ENCODE measurements at regions not wholly inside any gene's neighbourhood (a gene's known extent, or its start where the extent isn't known, plus 50 kb on each side); places are given as distances from the start of the nearest gene placed in this dataset.
A peak's percentile ranks its signal among the peaks of the same experiment; 100 is the strongest.
"Not testable (repeated sequence)": the region's sequence is repeated elsewhere in the genome, so short reads cannot be mapped to it uniquely, and the experiment has no call there.

DNA sequence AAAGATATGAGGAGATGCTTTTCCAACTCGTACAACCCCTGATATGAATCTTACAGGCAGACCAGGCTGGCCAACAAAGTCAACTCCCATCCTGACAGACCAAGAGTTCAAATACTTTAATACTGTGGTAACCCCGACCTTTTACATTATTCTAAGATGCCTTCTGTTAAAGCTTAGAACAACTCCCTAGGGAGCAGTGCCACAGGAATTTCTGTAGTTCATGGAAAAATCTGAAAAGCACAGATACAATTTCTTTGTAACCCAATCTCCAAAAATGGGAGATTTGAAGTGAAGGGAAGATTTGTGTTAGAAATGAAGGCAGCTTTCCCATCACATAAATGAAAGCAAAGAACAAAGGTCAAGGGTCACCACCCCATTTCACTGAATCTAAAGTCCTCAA is 151.3 kb upstream of the BEND6 start:
- DNase-seq (ENCODE audit: low spot score) = no peak

DNA sequence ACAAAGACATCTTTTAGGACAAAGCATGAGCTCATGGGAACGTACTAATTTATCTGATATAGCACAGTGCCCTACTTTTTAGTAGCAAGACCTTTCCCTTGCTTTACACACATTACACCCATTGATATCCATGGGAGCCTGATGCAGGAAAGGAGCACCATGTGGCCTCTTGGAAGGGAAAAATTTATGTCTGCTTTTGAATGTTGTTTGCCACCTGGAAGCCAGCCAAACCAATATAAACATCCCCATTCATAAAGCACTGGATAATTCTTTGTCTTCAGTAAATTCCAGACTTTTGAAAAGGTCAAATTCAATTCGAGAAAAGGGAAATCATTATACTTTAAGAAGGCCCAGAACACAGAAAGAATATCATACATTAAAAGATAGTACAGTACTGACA is 152.3 kb upstream of the BEND6 start:
- DNase-seq (ENCODE audit: low spot score) = peak; percentile 45

GRCh38 chr6:56799989-56800388 is 154.9 kb upstream of the BEND6 start:
- no peak for DNase-seq (ENCODE audit: low spot score)

GRCh38 chr6:56798163-56798562 is 155.5 kb upstream of the DST start:
- DNase-seq (ENCODE audit: low spot score) = no peak

DNA sequence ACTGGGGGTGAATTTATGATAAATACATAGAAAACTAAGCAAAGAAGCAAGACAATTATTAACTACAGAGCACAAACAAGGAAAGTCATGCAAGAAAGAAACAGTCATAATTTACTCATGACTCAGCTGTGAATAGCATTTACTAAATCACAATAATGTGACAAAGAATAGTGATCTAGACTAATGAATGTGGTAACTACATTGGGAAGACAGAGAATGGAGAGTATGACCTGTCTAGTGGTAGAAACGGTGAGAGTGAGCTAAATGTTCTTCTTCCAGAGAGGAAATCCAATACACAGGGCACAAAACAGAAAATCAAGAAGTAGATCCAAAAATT is 153.5 kb upstream of the DST start:
- no peak for DNase-seq (ENCODE audit: low spot score)

DNA sequence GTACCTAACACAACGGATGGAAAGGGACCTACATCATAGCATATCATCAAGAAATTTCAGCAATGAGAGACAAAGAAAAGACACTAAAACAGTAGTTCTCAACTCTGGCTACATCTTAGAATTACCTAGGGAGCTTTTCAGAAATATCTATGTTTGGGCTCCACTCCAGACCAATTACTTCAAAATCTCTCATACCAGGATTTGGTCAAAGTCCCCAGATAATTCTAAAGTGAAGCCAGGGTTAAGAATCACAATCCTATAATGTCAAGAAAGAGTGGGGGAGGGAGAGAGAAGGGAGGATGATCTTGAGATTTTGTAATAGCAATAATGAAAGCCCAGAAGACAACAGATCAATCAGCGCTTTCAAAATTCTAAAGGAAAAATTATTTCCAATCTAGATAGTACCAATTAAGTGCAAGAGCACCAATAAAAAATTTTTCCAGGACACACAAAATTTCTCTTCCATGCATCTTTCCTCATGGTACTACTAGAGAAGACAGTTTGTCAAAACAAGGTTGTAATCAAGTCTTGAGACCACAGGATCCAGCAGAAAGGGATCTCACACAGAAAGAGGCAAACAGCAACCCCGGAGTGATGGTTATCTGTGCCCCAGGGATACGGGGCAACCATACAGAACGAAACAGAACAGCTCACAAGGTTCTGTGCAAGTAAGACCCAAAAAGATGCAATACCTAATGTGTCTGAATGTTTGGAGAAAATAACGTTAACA is 152.9 kb upstream of the DST start:
- DNase-seq (ENCODE audit: low spot score) = no peak

GRCh38 chr6:56794421-56794820 is 151.7 kb upstream of the DST start:
- no peak for DNase-seq (ENCODE audit: low spot score)

GRCh38 chr6:56793938-56794337 is 151.2 kb upstream of the DST start:
- DNase-seq (ENCODE audit: low spot score) = no peak

- no peak for DNase-seq (ENCODE audit: low spot score)
Measured at GRCh38 chr6:56790414-56790813, 147.7 kb upstream of the DST start.

GRCh38 chr6:56789879-56790278 is 147.2 kb upstream of the DST start:
- no peak for DNase-seq (ENCODE audit: low spot score)

DNA sequence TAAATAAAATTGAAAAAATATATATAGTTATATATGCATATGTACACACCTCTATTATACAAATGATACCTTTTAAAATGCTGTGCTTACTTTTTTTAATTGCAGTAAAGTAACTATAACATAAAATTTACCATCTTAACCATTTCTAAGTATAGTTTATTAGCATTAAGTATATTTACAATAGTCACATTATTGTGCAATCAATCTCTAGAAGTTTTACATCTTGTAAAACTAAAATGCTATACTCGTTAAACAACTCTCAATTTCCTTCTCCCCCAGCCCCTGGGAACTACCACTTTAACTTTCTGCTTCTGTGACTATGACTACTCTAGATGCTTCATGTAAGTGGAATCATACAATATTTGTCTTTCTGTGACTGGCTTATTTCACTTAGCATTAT is 146.7 kb upstream of the DST start:
- no peak for DNase-seq (ENCODE audit: low spot score)

DNA sequence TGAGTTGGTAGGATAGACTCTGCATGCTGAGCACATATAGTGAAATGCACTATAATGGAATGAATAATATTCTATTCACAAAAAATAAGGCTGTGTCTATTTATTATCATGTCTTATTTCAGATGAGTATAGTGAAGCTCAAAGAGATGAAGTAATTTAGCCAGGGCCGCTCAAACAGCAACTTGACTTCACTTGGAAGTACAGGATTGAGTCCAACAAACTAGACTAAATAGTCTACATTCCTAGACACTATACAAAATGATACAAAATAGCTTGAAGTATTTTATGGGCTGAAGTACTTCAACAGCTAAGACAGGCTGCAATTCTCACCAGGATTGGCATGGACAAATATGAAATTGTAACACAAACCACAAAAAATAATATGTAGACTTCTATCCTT is 144.5 kb upstream of the DST start:
- no peak for DNase-seq (ENCODE audit: low spot score)

DNA sequence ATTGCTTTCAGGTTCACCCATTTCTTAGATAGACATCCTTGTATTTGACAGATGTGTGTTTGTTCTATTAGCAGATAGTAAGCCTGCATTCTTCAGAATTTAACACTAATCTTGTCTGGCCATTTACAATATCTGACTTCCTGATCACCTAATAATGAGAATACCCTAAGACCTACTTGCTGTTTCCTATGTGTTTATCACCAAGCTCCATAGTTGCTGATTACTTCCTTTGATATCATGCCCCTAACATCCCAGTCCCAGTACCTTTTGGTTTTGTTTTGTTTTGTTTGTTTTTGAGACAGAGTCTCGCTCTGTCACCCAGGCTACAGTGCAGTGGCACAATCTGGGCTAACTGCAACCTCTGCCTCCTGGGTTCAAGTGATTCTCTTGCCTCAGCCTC is 143.6 kb upstream of the DST start:
- DNase-seq (ENCODE audit: low spot score) = no peak

- DNase-seq (ENCODE audit: low spot score) = not testable (repeated sequence)
Measured at GRCh38 chr6:56785536-56785935, 142.8 kb upstream of the DST start.

GRCh38 chr6:56780109-56780508 is 137.4 kb upstream of the DST start:
- DNase-seq (ENCODE audit: low spot score) = not testable (repeated sequence)

- not testable (repeated sequence) for DNase-seq (ENCODE audit: low spot score)
Measured at GRCh38 chr6:56778503-56778902, 135.8 kb upstream of the DST start.

GRCh38 chr6:56775498-56776166 is 132.9 kb upstream of the DST start:
- DNase-seq (ENCODE audit: low spot score) = no peak

- DNase-seq (ENCODE audit: low spot score) = no peak
Measured at GRCh38 chr6:56772737-56773184, 130.1 kb upstream of the DST start.

DNA sequence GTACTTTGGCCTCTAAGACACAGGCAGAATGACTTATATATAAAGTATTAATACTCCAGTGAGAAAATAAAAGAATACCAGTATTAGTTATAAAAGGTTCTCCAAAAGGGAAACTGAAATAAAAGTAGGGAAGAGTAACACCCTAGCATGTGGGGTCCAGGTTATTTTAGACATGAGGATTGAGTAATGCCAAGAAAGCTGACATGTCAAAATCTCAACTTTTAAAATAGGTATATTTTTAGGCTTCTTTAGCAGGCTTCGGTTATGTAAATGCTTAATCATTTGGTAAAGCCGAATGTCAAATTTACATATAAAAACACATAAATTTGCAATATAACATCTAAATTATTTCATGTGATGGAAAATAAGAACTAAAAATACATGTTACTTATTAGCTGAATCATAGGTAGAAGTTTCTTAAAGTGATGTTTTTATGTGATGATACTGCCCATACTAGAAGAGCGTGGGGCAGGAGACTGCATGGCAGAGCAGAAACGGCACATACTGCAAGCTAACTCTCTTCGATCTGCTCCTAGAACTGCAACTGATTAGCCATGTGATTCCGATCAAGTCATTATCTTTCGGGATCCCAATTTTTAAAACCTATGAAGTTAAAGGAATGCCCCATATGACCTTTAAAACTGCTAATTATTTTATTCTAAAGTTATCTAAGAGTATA is 129.4 kb upstream of the DST start:
- DNase-seq (ENCODE audit: low spot score) = no peak

GRCh38 chr6:56771189-56771588 is 128.5 kb upstream of the DST start:
- DNase-seq (ENCODE audit: low spot score) = no peak

DNA sequence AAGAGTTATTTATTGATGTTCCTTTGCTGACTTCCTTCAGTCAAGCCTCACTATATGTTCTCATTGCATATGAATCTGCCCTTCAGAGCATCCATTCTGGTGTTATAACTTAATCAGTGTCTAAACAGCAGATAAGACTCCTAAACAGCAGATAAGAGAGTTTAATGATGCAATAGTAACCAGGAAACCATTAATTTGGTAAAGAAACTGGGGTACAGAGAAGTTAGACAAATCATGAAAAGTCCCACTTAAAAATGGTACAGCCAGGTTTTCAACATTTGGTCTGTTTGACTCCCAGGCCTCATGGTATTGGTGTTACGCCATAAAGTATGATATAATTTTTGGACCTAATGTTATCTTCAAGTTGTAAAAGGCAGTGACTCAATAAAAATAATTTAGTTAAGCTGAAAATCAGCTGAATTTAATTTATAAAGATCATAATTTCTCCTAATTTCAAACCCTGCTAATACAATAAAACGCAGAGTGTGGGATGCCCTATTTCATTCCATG is 127.4 kb upstream of the DST start:
- no peak for DNase-seq (ENCODE audit: low spot score)

GRCh38 chr6:56767892-56768531 is 125.3 kb upstream of the DST start:
- peak; percentile 53 for DNase-seq (ENCODE audit: low spot score)

GRCh38 chr6:56767435-56767834 is 124.7 kb upstream of the DST start:
- no peak for DNase-seq (ENCODE audit: low spot score)
